ENCODE measurements at regions not wholly inside any gene's neighbourhood (a gene's known extent, or its start where the extent isn't known, plus 50 kb on each side); places are given as distances from the start of the nearest gene placed in this dataset.

- no peak for TF ChIP-seq POLR2AphosphoS5 (IDR thresholded peaks at IDR 0.05)
- TF ChIP-seq CTCF (IDR thresholded peaks at IDR 0.05) = no peak
- TF ChIP-seq POLR2A (IDR thresholded peaks at IDR 0.05) = no peak
- TF ChIP-seq EP300 (IDR thresholded peaks at IDR 0.05) = no peak
Measured at GRCh38 chr18:43785158-43785557, 507.9 kb upstream of the SYT4 start.

Data from suprapubic skin (tissue), 4 donors.